PC-9 (cell line): ENCODE measurements at regions not wholly inside any gene's neighbourhood (a gene's known extent, or its start where the extent isn't known, plus 50 kb on each side); places are given as distances from the start of the nearest gene placed in this dataset.

ENCODE experiments used
- EZH2 ChIP-seq: fragments of 200-600 bp; sonication (generic); IDR thresholded peaks from 2 replicates; pipeline ENCODE4 v1.8.0; 2017; ENCODE audit warnings: antibody characterized with exemption, low read depth
- TF ChIP-seq, protein P1 (sequence below): fragments of 200-600 bp; sonication (generic); conservative IDR thresholded peaks from 2 replicates; pipeline ENCODE4 v1.6.1; 2017; ENCODE audit warnings: mixed run types, antibody characterized with exemption, mild to moderate bottlenecking, moderate library complexity

GRCh38 chr10:105953861-105954260 is 1210.6 kb downstream of the SORCS1 start:
- TF ChIP-seq, protein P1, sequence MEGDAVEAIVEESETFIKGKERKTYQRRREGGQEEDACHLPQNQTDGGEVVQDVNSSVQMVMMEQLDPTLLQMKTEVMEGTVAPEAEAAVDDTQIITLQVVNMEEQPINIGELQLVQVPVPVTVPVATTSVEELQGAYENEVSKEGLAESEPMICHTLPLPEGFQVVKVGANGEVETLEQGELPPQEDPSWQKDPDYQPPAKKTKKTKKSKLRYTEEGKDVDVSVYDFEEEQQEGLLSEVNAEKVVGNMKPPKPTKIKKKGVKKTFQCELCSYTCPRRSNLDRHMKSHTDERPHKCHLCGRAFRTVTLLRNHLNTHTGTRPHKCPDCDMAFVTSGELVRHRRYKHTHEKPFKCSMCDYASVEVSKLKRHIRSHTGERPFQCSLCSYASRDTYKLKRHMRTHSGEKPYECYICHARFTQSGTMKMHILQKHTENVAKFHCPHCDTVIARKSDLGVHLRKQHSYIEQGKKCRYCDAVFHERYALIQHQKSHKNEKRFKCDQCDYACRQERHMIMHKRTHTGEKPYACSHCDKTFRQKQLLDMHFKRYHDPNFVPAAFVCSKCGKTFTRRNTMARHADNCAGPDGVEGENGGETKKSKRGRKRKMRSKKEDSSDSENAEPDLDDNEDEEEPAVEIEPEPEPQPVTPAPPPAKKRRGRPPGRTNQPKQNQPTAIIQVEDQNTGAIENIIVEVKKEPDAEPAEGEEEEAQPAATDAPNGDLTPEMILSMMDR = no peak
- TF ChIP-seq EZH2 = no peak
